ENCODE measurements at regions not wholly inside any gene's neighbourhood (a gene's known extent, or its start where the extent isn't known, plus 50 kb on each side); places are given as distances from the start of the nearest gene placed in this dataset.

DNA sequence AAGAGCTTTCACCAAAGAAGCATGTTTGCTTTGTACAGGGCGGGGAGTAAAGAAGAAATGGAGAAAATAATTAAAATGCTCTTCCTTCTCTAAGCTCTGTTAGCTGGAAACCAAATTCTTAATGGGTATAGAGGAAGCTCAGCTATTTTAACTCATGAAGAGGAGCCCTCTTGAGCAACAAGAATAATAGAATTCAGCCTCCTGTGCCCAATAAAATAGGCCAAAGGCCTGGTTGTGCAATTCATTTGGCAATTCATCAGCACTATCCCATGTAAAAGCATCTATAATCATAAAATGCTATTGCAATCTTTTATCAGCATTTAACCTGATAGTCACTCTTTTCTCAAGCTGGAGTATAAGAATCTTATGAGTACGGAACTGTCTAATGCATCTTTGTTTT, 133.6 kb upstream of the CDH6 start:
- TF ChIP-seq CTCF (IDR thresholded peaks at IDR 0.05; ENCODE audit: low read depth, low read length) (no peak), EZH2phosphoT487 (IDR thresholded peaks at IDR 0.05; ENCODE audit: low read depth) (no peak)

Measured in OCI-LY3 (cell line).